HEK293 (cell line): ENCODE measurements at regions not wholly inside any gene's neighbourhood (a gene's known extent, or its start where the extent isn't known, plus 50 kb on each side); places are given as distances from the start of the nearest gene placed in this dataset.

Experiments used
- CTCF ChIA-PET: fragments of 350-600 bp; formaldehyde crosslinking; extraction: SDS; loops from one replicate; lab custom pipeline; 2021; ENCODE audit warnings: antibody characterized with exemption; lab: Yijun Ruan, JAX
- POLR2A ChIA-PET: fragments of 300-600 bp; formaldehyde crosslinking; extraction: SDS; loops from one replicate; lab custom pipeline; 2020; ENCODE audit warnings: antibody characterized with exemption, inconsistent platforms; lab: Yijun Ruan, JAX
- H3K27ac ChIP-seq: fragments of 200-500 bp; sonication (Bioruptor generic); 2 replicates; pipeline ENCODE4 v1.5.1; 2014; ENCODE audit warnings: low read depth, low read length, control low read depth, inconsistent platforms; ENCODE audit errors: extremely low read depth
- H3K36me3 ChIP-seq, 2 experiments: fragments of 200-500 bp in 1 of 2; sonication (Bioruptor generic) in 1 of 2; 1 replicate in 1 of 2; 2 replicates in 1 of 2; pipeline ENCODE4 v1.5.1; 2014 to 2017; ENCODE audit warnings: inconsistent platforms in 2 of 2, low read length in 2 of 2; ENCODE audit not compliant: control insufficient read depth in 2 of 2, insufficient read depth in 1 of 2
- H3K4me1 ChIP-seq: fragments of 200-500 bp; sonication (Bioruptor generic); 2 replicates; pipeline ENCODE4 v1.5.1; 2014; ENCODE audit warnings: mild to moderate bottlenecking, low read length, inconsistent platforms; ENCODE audit not compliant: control insufficient read depth, insufficient read depth
- H3K4me3 ChIP-seq: 2 replicates; pipeline ENCODE4 v1.5.1; 2011; ENCODE audit warnings: low read depth, mild to moderate bottlenecking, control low read depth, low read length, moderate library complexity
- H3K9me3 ChIP-seq: fragments of 200-500 bp; sonication (Bioruptor generic); 2 replicates; pipeline ENCODE4 v1.5.1; 2014; ENCODE audit warnings: low read depth, low read length, inconsistent platforms; ENCODE audit not compliant: control insufficient read depth, insufficient read depth
- BCL11B ChIP-seq: fragments of 450-650 bp; formaldehyde crosslinking; IDR thresholded peaks from 2 replicates; pipeline ENCODE4 v1.5.1; 2016; ENCODE audit warnings: low read depth, missing biosample characterization, missing genetic modification characterization
- EGR2 ChIP-seq: fragments of 450-650 bp; formaldehyde crosslinking; IDR thresholded peaks from 2 replicates; pipeline ENCODE4 v1.5.1; 2016; ENCODE audit warnings: low read depth, missing biosample characterization, missing genetic modification characterization
- HOXD13 ChIP-seq: sonication (generic); formaldehyde crosslinking; IDR thresholded peaks from 2 replicates; pipeline ENCODE4 v1.8.0; 2022; ENCODE audit warnings: missing genetic modification reagents, borderline replicate concordance
- KLF1 ChIP-seq: fragments of 450-650 bp; formaldehyde crosslinking; IDR thresholded peaks from 2 replicates; pipeline ENCODE4 v1.5.1; 2016; ENCODE audit warnings: missing biosample characterization, missing genetic modification characterization
- KLF16 ChIP-seq: fragments of 450-650 bp; formaldehyde crosslinking; IDR thresholded peaks from 2 replicates; pipeline ENCODE4 v1.5.1; 2017; ENCODE audit warnings: missing biosample characterization, missing genetic modification characterization
- KLF7 ChIP-seq: fragments of 450-650 bp; formaldehyde crosslinking; IDR thresholded peaks from 2 replicates; pipeline ENCODE4 v1.5.1; 2016; ENCODE audit warnings: missing biosample characterization, missing genetic modification characterization, borderline replicate concordance
- ZFHX2 ChIP-seq: fragments of 450-650 bp; formaldehyde crosslinking; conservative IDR thresholded peaks from 2 replicates; pipeline ENCODE4 v1.5.1; 2016; ENCODE audit warnings: missing biosample characterization, missing genetic modification characterization
- ZFP37 ChIP-seq: fragments of 450-650 bp; formaldehyde crosslinking; IDR thresholded peaks from 2 replicates; pipeline ENCODE4 v1.5.1; 2016; ENCODE audit warnings: missing biosample characterization, missing genetic modification characterization
- ZNF184 ChIP-seq: fragments of 450-650 bp; IDR thresholded peaks from 2 replicates; pipeline ENCODE4 v1.5.1; 2018; ENCODE audit warnings: missing biosample characterization, mild to moderate bottlenecking, missing genetic modification characterization
- ZNF324 ChIP-seq: fragments of 450-650 bp; formaldehyde crosslinking; IDR thresholded peaks from 2 replicates; pipeline ENCODE4 v1.5.1; 2016; ENCODE audit warnings: missing biosample characterization, missing genetic modification characterization
- ZNF433 ChIP-seq: fragments of 450-650 bp; formaldehyde crosslinking; IDR thresholded peaks from 2 replicates; pipeline ENCODE4 v1.5.1; 2016; ENCODE audit warnings: missing biosample characterization, missing genetic modification characterization, low read depth
- ZNF501 ChIP-seq: fragments of 450-650 bp; formaldehyde crosslinking; IDR thresholded peaks from 2 replicates; pipeline ENCODE4 v1.5.1; 2016; ENCODE audit warnings: missing biosample characterization, missing genetic modification characterization
- ZNF585B ChIP-seq: fragments of 450-650 bp; formaldehyde crosslinking; IDR thresholded peaks from 2 replicates; pipeline ENCODE4 v1.5.1; 2016; ENCODE audit warnings: missing biosample characterization, missing genetic modification characterization
- ZNF768 ChIP-seq: fragments of 450-650 bp; formaldehyde crosslinking; IDR thresholded peaks from 2 replicates; pipeline ENCODE4 v1.5.1; 2018; ENCODE audit warnings: missing biosample characterization, mild to moderate bottlenecking, missing genetic modification characterization
- ZNF776 ChIP-seq: fragments of 450-650 bp; formaldehyde crosslinking; IDR thresholded peaks from 2 replicates; pipeline ENCODE4 v1.5.0; 2017; ENCODE audit warnings: missing biosample characterization, missing genetic modification characterization, borderline replicate concordance
- ZNF791 ChIP-seq: fragments of 450-650 bp; formaldehyde crosslinking; IDR thresholded peaks from 2 replicates; pipeline ENCODE4 v1.5.1; 2016; ENCODE audit warnings: missing biosample characterization, missing genetic modification characterization
- TF ChIP-seq, protein P1 (sequence below): fragments of 450-650 bp; formaldehyde crosslinking; IDR thresholded peaks from 2 replicates; pipeline ENCODE4 v1.5.1; 2016; ENCODE audit warnings: missing biosample characterization, missing genetic modification characterization
- TF ChIP-seq, protein P2 (sequence below): fragments of 450-650 bp; formaldehyde crosslinking; IDR thresholded peaks from 2 replicates; pipeline ENCODE4 v1.5.1; 2016; ENCODE audit warnings: missing biosample characterization, missing genetic modification characterization
- TF ChIP-seq, protein P3 (sequence below): fragments of 450-650 bp; formaldehyde crosslinking; IDR thresholded peaks from 2 replicates; pipeline ENCODE4 v1.5.1; 2016; ENCODE audit warnings: missing biosample characterization, missing genetic modification characterization
- TF ChIP-seq, protein P4 (sequence below): fragments of 450-650 bp; formaldehyde crosslinking; IDR thresholded peaks from 2 replicates; pipeline ENCODE4 v1.5.1; 2016; ENCODE audit warnings: missing biosample characterization, missing genetic modification characterization

DNA sequence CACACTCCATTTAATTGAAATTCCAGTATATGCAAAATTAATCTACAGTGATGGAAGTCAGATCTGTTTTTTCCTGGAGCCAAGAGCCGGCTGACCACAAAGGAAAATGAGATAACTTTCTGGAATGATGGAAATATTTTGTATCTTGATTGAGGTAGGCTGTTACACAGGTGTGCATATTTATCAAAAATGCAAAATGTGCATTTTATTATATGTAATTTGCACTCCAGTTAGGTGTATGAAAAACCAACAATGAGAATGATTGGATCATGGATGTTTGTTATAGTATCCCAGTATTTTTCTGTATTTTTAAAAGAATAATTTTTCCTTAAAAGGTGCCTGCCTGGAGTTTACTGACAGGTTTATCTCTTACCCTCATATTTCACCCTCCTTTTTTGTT is 242.0 kb upstream of the JAG1 start:
- POLR2A ChIA-PET: no interaction called here
- Histone ChIP-seq H3K4me3 (no peak overlapping the region), H3K4me1 (no peaks in the 10 kb centered on the region)
- TF ChIP-seq ZNF501: no peak
- TF ChIP-seq ZNF768: no peak
- no peak for TF ChIP-seq ZNF791 (tag by site-specific recombination)
- TF ChIP-seq ZFP37 (tag by site-specific recombination): no peak
- no peak for TF ChIP-seq BCL11B (tag by site-specific recombination)
- TF ChIP-seq ZNF585B (tag by site-specific recombination): no peak
- TF ChIP-seq ZNF433 (tag by site-specific recombination): no peak
- TF ChIP-seq KLF7 (tag by site-specific recombination): no peak
- no peak for TF ChIP-seq EGR2 (tag by site-specific recombination)
- no peak for TF ChIP-seq ZFHX2 (tag by site-specific recombination)
- TF ChIP-seq ZNF184 (tag by site-specific recombination): no peak
- TF ChIP-seq, protein P1, sequence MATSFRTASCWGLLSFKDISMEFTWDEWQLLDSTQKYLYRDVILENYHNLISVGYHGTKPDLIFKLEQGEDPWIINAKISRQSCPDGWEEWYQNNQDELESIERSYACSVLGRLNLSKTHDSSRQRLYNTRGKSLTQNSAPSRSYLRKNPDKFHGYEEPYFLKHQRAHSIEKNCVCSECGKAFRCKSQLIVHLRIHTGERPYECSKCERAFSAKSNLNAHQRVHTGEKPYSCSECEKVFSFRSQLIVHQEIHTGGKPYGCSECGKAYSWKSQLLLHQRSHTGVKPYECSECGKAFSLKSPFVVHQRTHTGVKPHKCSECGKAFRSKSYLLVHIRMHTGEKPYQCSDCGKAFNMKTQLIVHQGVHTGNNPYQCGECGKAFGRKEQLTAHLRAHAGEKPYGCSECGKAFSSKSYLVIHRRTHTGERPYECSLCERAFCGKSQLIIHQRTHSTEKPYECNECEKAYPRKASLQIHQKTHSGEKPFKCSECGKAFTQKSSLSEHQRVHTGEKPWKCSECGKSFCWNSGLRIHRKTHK (tag by site-specific recombination): no peak
- TF ChIP-seq ZNF776 (tag by site-specific recombination): no peak
- TF ChIP-seq ZNF324 (tag by site-specific recombination): no peak
- TF ChIP-seq, protein P2, sequence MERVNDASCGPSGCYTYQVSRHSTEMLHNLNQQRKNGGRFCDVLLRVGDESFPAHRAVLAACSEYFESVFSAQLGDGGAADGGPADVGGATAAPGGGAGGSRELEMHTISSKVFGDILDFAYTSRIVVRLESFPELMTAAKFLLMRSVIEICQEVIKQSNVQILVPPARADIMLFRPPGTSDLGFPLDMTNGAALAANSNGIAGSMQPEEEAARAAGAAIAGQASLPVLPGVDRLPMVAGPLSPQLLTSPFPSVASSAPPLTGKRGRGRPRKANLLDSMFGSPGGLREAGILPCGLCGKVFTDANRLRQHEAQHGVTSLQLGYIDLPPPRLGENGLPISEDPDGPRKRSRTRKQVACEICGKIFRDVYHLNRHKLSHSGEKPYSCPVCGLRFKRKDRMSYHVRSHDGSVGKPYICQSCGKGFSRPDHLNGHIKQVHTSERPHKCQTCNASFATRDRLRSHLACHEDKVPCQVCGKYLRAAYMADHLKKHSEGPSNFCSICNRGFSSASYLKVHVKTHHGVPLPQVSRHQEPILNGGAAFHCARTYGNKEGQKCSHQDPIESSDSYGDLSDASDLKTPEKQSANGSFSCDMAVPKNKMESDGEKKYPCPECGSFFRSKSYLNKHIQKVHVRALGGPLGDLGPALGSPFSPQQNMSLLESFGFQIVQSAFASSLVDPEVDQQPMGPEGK (tag by site-specific recombination): no peak
- no peak for TF ChIP-seq KLF1 (tag by site-specific recombination)
- no peak for TF ChIP-seq KLF16 (tag by site-specific recombination)
- TF ChIP-seq, protein P3, sequence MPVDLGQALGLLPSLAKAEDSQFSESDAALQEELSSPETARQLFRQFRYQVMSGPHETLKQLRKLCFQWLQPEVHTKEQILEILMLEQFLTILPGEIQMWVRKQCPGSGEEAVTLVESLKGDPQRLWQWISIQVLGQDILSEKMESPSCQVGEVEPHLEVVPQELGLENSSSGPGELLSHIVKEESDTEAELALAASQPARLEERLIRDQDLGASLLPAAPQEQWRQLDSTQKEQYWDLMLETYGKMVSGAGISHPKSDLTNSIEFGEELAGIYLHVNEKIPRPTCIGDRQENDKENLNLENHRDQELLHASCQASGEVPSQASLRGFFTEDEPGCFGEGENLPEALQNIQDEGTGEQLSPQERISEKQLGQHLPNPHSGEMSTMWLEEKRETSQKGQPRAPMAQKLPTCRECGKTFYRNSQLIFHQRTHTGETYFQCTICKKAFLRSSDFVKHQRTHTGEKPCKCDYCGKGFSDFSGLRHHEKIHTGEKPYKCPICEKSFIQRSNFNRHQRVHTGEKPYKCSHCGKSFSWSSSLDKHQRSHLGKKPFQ (tag by site-specific recombination): no peak
- no peak for TF ChIP-seq HOXD13 (CRISPR knock-in tag)
- TF ChIP-seq, protein P4, sequence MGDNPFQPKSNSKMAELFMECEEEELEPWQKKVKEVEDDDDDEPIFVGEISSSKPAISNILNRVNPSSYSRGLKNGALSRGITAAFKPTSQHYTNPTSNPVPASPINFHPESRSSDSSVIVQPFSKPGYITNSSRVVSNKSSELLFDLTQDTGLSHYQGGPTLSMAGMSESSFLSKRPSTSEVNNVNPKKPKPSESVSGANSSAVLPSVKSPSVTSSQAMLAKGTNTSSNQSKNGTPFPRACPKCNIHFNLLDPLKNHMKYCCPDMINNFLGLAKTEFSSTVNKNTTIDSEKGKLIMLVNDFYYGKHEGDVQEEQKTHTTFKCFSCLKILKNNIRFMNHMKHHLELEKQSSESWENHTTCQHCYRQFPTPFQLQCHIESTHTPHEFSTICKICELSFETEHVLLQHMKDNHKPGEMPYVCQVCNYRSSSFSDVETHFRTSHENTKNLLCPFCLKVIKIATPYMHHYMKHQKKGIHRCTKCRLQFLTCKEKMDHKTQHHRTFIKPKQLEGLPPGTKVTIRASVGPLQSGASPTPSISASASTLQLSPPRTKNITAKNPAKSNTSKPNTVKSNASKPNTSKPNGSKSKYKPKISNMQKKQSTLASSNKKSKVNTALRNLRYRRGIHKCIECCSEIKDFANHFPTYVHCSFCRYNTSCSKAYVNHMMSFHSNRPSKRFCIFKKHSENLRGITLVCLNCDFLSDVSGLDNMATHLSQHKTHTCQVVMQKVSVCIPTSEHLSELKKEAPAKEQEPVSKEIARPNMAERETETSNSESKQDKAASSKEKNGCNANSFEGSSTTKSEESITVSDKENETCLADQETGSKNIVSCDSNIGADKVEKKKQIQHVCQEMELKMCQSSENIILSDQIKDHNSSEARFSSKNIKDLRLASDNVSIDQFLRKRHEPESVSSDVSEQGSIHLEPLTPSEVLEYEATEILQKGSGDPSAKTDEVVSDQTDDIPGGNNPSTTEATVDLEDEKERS (tag by site-specific recombination): no peak
- TF ChIP-seq, all 188 proteins: peak for 0
- Histone ChIP-seq H3K27ac (no peak overlapping the region), H3K9me3 (no peaks in the 10 kb centered on the region), H3K36me3 (no peaks in the 10 kb centered on the region)
- CTCF ChIA-PET: no interaction called here
